ENCODE measurements at regions not wholly inside any gene's neighbourhood (a gene's known extent, or its start where the extent isn't known, plus 50 kb on each side); places are given as distances from the start of the nearest gene placed in this dataset.

GRCh38 chr22:48711031-48711431 lies 1116.6 kb downstream of the BRD1 start:
- H3K4me1 Mint-ChIP-seq (ENCODE audit: low read depth) = no peaks in the 10 kb centered on the region
- H3K27ac Mint-ChIP-seq = no peak overlapping the region
- H3K4me3 Mint-ChIP-seq = no peak overlapping the region
- no peaks in the 10 kb centered on the region for H3K36me3 Mint-ChIP-seq (ENCODE audit: low read depth)
- H3K9me3 Mint-ChIP-seq = peaks cover 67% of the 10 kb centered on the region
- TF ChIP-seq CTCF (IDR thresholded peaks at IDR 0.05) = no peak
- no peak for DNase-seq
- H3K27me3 Mint-ChIP-seq (ENCODE audit: insufficient read depth) = no peaks in the 10 kb centered on the region

GRCh38 chr22:48710410-48710809 lies 1117.3 kb downstream of the BRD1 start:
- H3K27ac Mint-ChIP-seq = no peak overlapping the region
- TF ChIP-seq CTCF (IDR thresholded peaks at IDR 0.05) = no peak
- no peak for DNase-seq
- H3K36me3 Mint-ChIP-seq (ENCODE audit: low read depth) = no peaks in the 10 kb centered on the region
- H3K4me1 Mint-ChIP-seq (ENCODE audit: low read depth) = no peaks in the 10 kb centered on the region
- no peak overlapping the region for H3K4me3 Mint-ChIP-seq
- peaks cover 65% of the 10 kb centered on the region for H3K9me3 Mint-ChIP-seq
- H3K27me3 Mint-ChIP-seq (ENCODE audit: insufficient read depth) = no peaks in the 10 kb centered on the region

- no peaks in the 10 kb centered on the region for H3K27me3 Mint-ChIP-seq (ENCODE audit: insufficient read depth)
- H3K4me1 Mint-ChIP-seq (ENCODE audit: low read depth) = no peaks in the 10 kb centered on the region
- DNase-seq = no peak
- no peak overlapping the region for H3K4me3 Mint-ChIP-seq
- no peaks in the 10 kb centered on the region for H3K36me3 Mint-ChIP-seq (ENCODE audit: low read depth)
- TF ChIP-seq CTCF (IDR thresholded peaks at IDR 0.05) = no peak
- peaks cover 64% of the 10 kb centered on the region for H3K9me3 Mint-ChIP-seq
- no peak overlapping the region for H3K27ac Mint-ChIP-seq
Measured at GRCh38 chr22:48709976-48710375, 1117.7 kb downstream of the BRD1 start.

GRCh38 chr22:48709453-48709852 lies 1118.2 kb downstream of the BRD1 start:
- Mint-ChIP-seq H3K27ac (no peak overlapping the region), H3K27me3 (ENCODE audit: insufficient read depth) (no peaks in the 10 kb centered on the region), H3K9me3 (peaks cover 65% of the 10 kb centered on the region), H3K4me1 (ENCODE audit: low read depth) (no peaks in the 10 kb centered on the region), H3K36me3 (ENCODE audit: low read depth) (no peaks in the 10 kb centered on the region), H3K4me3 (no peak overlapping the region)
- DNase-seq = no peak
- no peak for TF ChIP-seq CTCF (IDR thresholded peaks at IDR 0.05)

- Mint-ChIP-seq H3K4me1 (ENCODE audit: low read depth) (no peaks in the 10 kb centered on the region), H3K4me3 (no peak overlapping the region), H3K9me3 (peaks cover 65% of the 10 kb centered on the region), H3K27me3 (ENCODE audit: insufficient read depth) (no peaks in the 10 kb centered on the region), H3K36me3 (ENCODE audit: low read depth) (no peaks in the 10 kb centered on the region), H3K27ac (no peak overlapping the region)
- DNase-seq = no peak
- TF ChIP-seq CTCF (IDR thresholded peaks at IDR 0.05) = no peak
Measured at GRCh38 chr22:48708558-48709245, 1119.0 kb downstream of the BRD1 start.
